ENCODE measurements at regions not wholly inside any gene's neighbourhood (a gene's known extent, or its start where the extent isn't known, plus 50 kb on each side); places are given as distances from the start of the nearest gene placed in this dataset.

- intact Hi-C loops (cut with micrococcal nuclease): no loop called here
- H3K4me3 Mint-ChIP-seq: no peak overlapping the region
- H3K9me3 Mint-ChIP-seq: no peaks in the 10 kb centered on the region
- H3K27me3 Mint-ChIP-seq: peaks cover 2% of the 10 kb centered on the region
- ATAC-seq (no peak), DNase-seq (no peak)
- ChIA-PET CTCF (no interaction called here), POLR2A (no interaction called here)
- H3K27ac Mint-ChIP-seq: no peak overlapping the region
- H3K36me3 Mint-ChIP-seq (ENCODE audit: low read depth): no peaks in the 10 kb centered on the region
- TF ChIP-seq CTCF (IDR thresholded peaks at IDR 0.05): no peak
- no peaks in the 10 kb centered on the region for H3K4me1 Mint-ChIP-seq (ENCODE audit: low read depth)
These were observed 340.0 kb upstream of the ACTBL2 start for GRCh38 chr5:57822651-57823050.

- CTCF ChIA-PET: no interaction called here
- H3K4me3 Mint-ChIP-seq: no peak overlapping the region
- ATAC-seq (no peak), DNase-seq (no peak)
- H3K36me3 Mint-ChIP-seq (ENCODE audit: low read depth): no peaks in the 10 kb centered on the region
- no peak overlapping the region for H3K27ac Mint-ChIP-seq
- H3K9me3 Mint-ChIP-seq: no peaks in the 10 kb centered on the region
- TF ChIP-seq CTCF (IDR thresholded peaks at IDR 0.05): no peak
- POLR2A ChIA-PET: no interaction called here
- H3K27me3 Mint-ChIP-seq: no peaks in the 10 kb centered on the region
- intact Hi-C loops (cut with micrococcal nuclease): no loop called here
- no peaks in the 10 kb centered on the region for H3K4me1 Mint-ChIP-seq (ENCODE audit: low read depth)
These were observed 335.8 kb upstream of the ACTBL2 start for GRCh38 chr5:57818397-57818796.

GRCh38 chr5:57817924-57818323 lies 335.3 kb upstream of the ACTBL2 start:
- intact Hi-C loops (cut with micrococcal nuclease): no loop called here
- Mint-ChIP-seq H3K27me3 (no peaks in the 10 kb centered on the region), H3K9me3 (no peaks in the 10 kb centered on the region), H3K36me3 (ENCODE audit: low read depth) (no peaks in the 10 kb centered on the region), H3K27ac (no peak overlapping the region), H3K4me3 (no peak overlapping the region), H3K4me1 (ENCODE audit: low read depth) (no peaks in the 10 kb centered on the region)
- ChIA-PET CTCF (no interaction called here), POLR2A (no interaction called here)
- DNase-seq: no peak
- ATAC-seq: no peak
- TF ChIP-seq CTCF (IDR thresholded peaks at IDR 0.05): no peak

- POLR2A ChIA-PET: no interaction called here
These were observed 334.4 kb upstream of the ACTBL2 start for GRCh38 chr5:57817001-57817453.

GRCh38 chr5:57816108-57816507 lies 333.5 kb upstream of the ACTBL2 start:
- Mint-ChIP-seq H3K27ac (no peak overlapping the region), H3K4me3 (no peak overlapping the region), H3K9me3 (no peaks in the 10 kb centered on the region), H3K36me3 (ENCODE audit: low read depth) (no peaks in the 10 kb centered on the region), H3K27me3 (no peaks in the 10 kb centered on the region), H3K4me1 (ENCODE audit: low read depth) (no peaks in the 10 kb centered on the region)
- POLR2A ChIA-PET: no interaction called here
- intact Hi-C loops (cut with micrococcal nuclease): no loop called here
- ATAC-seq (no peak), DNase-seq (no peak)
- no peak for TF ChIP-seq CTCF (IDR thresholded peaks at IDR 0.05)
- CTCF ChIA-PET: no interaction called here

More at GRCh38 chr5:57817001-57817453, 334.4 kb upstream of the ACTBL2 start:
- CTCF ChIA-PET: no interaction called here
- intact Hi-C loops (cut with micrococcal nuclease): no loop called here
- Mint-ChIP-seq H3K27ac (no peak overlapping the region), H3K4me3 (no peak overlapping the region), H3K9me3 (no peaks in the 10 kb centered on the region), H3K36me3 (ENCODE audit: low read depth) (no peaks in the 10 kb centered on the region), H3K27me3 (no peaks in the 10 kb centered on the region), H3K4me1 (ENCODE audit: low read depth) (no peaks in the 10 kb centered on the region)
- no peak for TF ChIP-seq CTCF (IDR thresholded peaks at IDR 0.05)
- no peak for ATAC-seq
- no peak for DNase-seq
